HEK293T (cell line): ENCODE measurements at regions not wholly inside any gene's neighbourhood (a gene's known extent, or its start where the extent isn't known, plus 50 kb on each side); places are given as distances from the start of the nearest gene placed in this dataset.

Experiments used
- CTCF ChIA-PET: fragments of 350-600 bp; formaldehyde crosslinking; extraction: SDS; loops from one replicate; lab custom pipeline; 2021; ENCODE audit warnings: antibody characterized with exemption, inconsistent platforms; lab: Yijun Ruan, JAX
- POLR2A ChIA-PET: fragments of 350-600 bp; formaldehyde crosslinking; extraction: SDS; loops from one replicate; lab custom pipeline; 2020; ENCODE audit warnings: antibody characterized with exemption, inconsistent platforms; lab: Yijun Ruan, JAX
- DNase-seq: peaks from one replicate; pipeline ENCODE4 v3.0.0; 2012; ENCODE audit warnings: mixed read lengths; ENCODE audit errors: extremely low spot score
- ARNT ChIP-seq: fragments of 450-650 bp; IDR thresholded peaks from 2 replicates; pipeline ENCODE4 v1.6.1; 2017; ENCODE audit warnings: mild to moderate bottlenecking
- BHLHE40 ChIP-seq: fragments of 450-650 bp; IDR thresholded peaks from 2 replicates; pipeline ENCODE4 v1.6.1; 2016; ENCODE audit warnings: mild to moderate bottlenecking, moderate library complexity, borderline replicate concordance
- CTBP1 ChIP-seq: fragments of 450-650 bp; IDR thresholded peaks from 2 replicates; pipeline ENCODE4 v1.6.1; 2016; ENCODE audit warnings: borderline replicate concordance
- ELF4 ChIP-seq: fragments of 450-650 bp; IDR thresholded peaks from 2 replicates; pipeline ENCODE4 v1.6.1; 2017; ENCODE audit warnings: antibody characterized with exemption
- FOXA1 ChIP-seq: fragments of 450-650 bp; IDR thresholded peaks from 2 replicates; pipeline ENCODE4 v1.6.1; 2016; ENCODE audit warnings: mild to moderate bottlenecking
- FOXK2 ChIP-seq: fragments of 450-650 bp; IDR thresholded peaks from 2 replicates; pipeline ENCODE4 v1.6.1; 2016; ENCODE audit warnings: mild to moderate bottlenecking
- FOXM1 ChIP-seq: fragments of 450-650 bp; IDR thresholded peaks from 2 replicates; pipeline ENCODE4 v1.6.1; 2017; ENCODE audit warnings: mild to moderate bottlenecking, borderline replicate concordance
- HDGF ChIP-seq: fragments of 450-650 bp; IDR thresholded peaks from 2 replicates; pipeline ENCODE4 v1.6.1; 2017; ENCODE audit warnings: antibody characterized with exemption, borderline replicate concordance
- L3MBTL2 ChIP-seq: fragments of 450-650 bp; conservative IDR thresholded peaks from 2 replicates; pipeline ENCODE4 v1.6.1; 2016; ENCODE audit warnings: mild to moderate bottlenecking
- LEF1 ChIP-seq: fragments of 450-650 bp; IDR thresholded peaks from 2 replicates; pipeline ENCODE4 v1.6.1; 2017; ENCODE audit warnings: mild to moderate bottlenecking, borderline replicate concordance
- NFRKB ChIP-seq: fragments of 450-650 bp; IDR thresholded peaks from 2 replicates; pipeline ENCODE4 v1.6.1; 2016; ENCODE audit warnings: mild to moderate bottlenecking, moderate library complexity
- SP1 ChIP-seq: fragments of 450-650 bp; IDR thresholded peaks from 2 replicates; pipeline ENCODE4 v1.6.1; 2017
- SUZ12 ChIP-seq: fragments of 450-650 bp; IDR thresholded peaks from 2 replicates; pipeline ENCODE4 v1.6.1; 2016; ENCODE audit warnings: mild to moderate bottlenecking
- TARDBP ChIP-seq: fragments of 450-650 bp; IDR thresholded peaks from 2 replicates; pipeline ENCODE4 v1.6.1; 2016
- ZNF384 ChIP-seq: fragments of 450-650 bp; IDR thresholded peaks from 2 replicates; pipeline ENCODE4 v1.6.1; 2016
- TF ChIP-seq, protein P1 (sequence below): fragments of 450-650 bp; IDR thresholded peaks from 2 replicates; pipeline ENCODE4 v1.6.1; 2016

GRCh38 chrX:149097786-149098185 is 407.3 kb downstream of the IDS start:
- TF ChIP-seq FOXK2 (no peak), SP1 (no peak), ARNT (no peak), ELF4 (no peak), LEF1 (no peak), L3MBTL2 (no peak), ZNF384 (no peak), TARDBP (no peak), BHLHE40 (no peak), FOXA1 (no peak), CTBP1 (no peak), NFRKB (no peak), HDGF (no peak), SUZ12 (no peak), FOXM1 (no peak)
- TF ChIP-seq, protein P1, sequence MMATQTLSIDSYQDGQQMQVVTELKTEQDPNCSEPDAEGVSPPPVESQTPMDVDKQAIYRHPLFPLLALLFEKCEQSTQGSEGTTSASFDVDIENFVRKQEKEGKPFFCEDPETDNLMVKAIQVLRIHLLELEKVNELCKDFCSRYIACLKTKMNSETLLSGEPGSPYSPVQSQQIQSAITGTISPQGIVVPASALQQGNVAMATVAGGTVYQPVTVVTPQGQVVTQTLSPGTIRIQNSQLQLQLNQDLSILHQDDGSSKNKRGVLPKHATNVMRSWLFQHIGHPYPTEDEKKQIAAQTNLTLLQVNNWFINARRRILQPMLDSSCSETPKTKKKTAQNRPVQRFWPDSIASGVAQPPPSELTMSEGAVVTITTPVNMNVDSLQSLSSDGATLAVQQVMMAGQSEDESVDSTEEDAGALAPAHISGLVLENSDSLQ: no peak
- no peak for DNase-seq
- ChIA-PET CTCF (no interaction called here), POLR2A (no interaction called here)

DNA sequence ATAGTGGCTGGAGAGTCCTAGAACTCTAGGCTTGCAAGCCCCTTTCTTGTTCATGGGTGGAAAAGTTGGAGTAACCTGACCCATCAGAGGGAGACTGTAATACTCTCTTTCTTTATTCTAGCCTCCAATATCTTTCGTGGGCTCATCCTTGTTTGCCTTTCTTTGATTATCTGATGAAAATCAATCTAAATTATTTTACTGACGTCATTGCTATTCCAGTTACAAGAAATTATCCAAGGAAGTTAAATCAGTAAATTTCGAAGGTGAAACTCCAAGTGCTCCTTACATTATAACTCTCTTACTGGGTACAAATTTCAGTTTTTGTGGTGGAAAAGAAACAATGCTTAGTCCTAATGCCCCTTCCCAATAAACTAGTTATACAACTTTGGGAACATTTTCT is 412.9 kb downstream of the IDS start:
- CTCF ChIA-PET: no interaction called here
- TF ChIP-seq FOXM1: no peak
- TF ChIP-seq FOXK2: no peak
- no peak for TF ChIP-seq NFRKB
- POLR2A ChIA-PET: no interaction called here
- no peak for DNase-seq

DNA sequence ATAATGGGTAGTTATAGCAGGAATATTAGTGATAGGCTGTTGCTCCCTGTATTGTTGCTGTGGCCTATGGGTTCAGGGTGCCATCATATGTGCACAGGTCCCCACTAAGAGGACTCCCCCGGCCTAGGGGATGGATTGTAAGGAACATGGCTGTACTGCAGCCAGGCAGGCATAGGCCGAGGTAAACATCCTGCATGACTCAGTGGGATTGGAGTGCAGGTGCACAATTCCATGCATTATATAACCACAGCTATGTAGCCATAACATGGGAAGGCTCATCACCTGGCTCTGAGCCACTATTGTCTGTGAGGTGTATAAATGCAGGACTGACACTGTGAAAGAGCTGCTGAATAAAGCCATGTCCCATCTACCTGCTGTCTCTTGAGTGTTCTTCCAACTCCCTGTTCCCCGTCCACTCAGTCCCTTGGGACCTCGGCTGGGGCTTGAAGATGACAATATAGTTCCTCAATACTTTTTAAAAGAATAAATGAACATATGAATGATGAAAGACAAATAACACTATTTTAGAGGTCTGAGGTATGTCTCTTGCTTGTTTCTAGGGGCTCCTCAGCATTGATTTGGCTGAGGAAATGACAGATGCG is 425.2 kb downstream of the IDS start:
- TF ChIP-seq LEF1 (no peak), ARNT (no peak), BHLHE40 (no peak)
- DNase-seq: no peak
- POLR2A ChIA-PET: no interaction called here
- CTCF ChIA-PET: no interaction called here

DNA sequence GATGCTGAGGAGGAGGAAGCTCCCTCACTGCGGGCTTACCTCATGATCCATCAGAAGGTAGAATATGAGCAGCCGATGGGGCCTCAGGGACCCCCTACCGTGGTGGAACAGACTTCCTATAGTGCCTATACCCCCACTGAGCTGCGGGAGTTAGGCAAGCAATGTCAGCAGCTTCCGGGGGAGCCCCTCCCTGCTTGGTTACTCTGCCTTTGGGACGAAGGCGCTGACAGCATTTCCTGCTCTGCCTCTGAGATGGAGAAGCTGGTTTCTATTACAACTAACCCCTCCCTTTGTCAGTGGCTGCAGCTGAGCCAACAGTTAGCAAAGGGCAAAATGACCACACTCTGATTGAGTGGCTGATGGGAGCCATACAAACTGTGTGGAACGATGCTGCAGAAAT is 430.7 kb downstream of the IDS start:
- ChIA-PET POLR2A (no interaction called here), CTCF (no interaction called here)
- no peak for TF ChIP-seq ELF4
- TF ChIP-seq FOXK2: no peak
- no peak for TF ChIP-seq FOXM1
- TF ChIP-seq SUZ12: no peak
- TF ChIP-seq FOXA1: no peak
- TF ChIP-seq, protein P1: no peak
- no peak for TF ChIP-seq HDGF
- TF ChIP-seq ARNT: no peak
- no peak for TF ChIP-seq NFRKB
- TF ChIP-seq ZNF384: no peak
- no peak for TF ChIP-seq L3MBTL2
- no peak for TF ChIP-seq TARDBP
- no peak for TF ChIP-seq BHLHE40
- no peak for TF ChIP-seq CTBP1
- no peak for TF ChIP-seq SP1
- TF ChIP-seq LEF1: no peak
- no peak for DNase-seq

DNA sequence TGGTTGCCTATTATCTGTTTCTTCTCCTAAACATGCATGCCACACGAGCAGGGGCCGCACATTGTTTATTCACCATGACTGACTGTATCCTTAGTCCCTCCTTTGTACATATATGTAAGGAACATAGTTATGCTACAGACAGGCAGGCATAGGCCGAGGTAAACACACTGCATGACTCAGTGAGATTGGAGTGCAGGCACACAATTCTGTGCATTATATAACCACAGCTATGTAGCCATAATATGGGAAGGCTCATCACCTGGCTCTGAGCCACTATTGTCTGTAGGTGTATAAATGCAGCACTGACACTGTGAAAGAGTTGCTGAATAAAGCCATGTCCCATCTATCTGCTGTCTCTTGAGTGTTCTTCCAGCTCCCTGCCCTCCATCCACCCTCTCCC is 431.6 kb downstream of the IDS start:
- ChIA-PET POLR2A (no interaction called here), CTCF (no interaction called here)
- TF ChIP-seq NFRKB: no peak
- TF ChIP-seq ELF4: no peak
- no peak for TF ChIP-seq CTBP1
- no peak for TF ChIP-seq TARDBP
- TF ChIP-seq ARNT: no peak
- no peak for TF ChIP-seq HDGF
- no peak for TF ChIP-seq SP1
- no peak for TF ChIP-seq FOXA1
- no peak for DNase-seq

DNA sequence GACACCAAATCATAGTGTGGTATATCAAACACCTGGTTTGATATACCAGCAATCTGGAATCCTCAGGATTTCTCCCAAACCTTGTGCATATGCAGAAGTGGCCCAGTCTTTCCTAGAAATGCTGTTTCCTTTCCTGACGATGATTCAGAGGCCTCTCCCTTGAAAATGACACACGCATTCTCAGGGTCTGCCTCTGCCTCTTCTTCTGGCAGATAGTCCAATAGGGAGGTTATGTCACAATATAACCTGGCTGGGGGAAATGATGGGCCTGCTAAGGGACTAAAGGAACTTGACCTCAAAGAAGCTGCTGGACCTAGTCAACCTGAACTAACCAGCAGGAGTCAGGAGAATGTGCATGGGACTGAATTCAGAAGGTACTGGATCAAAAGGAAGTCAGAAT is 435.2 kb downstream of the IDS start:
- TF ChIP-seq FOXM1 (no peak), ARNT (no peak), ELF4 (no peak)
- POLR2A ChIA-PET: no interaction called here
- no peak for DNase-seq
- CTCF ChIA-PET: no interaction called here

DNA sequence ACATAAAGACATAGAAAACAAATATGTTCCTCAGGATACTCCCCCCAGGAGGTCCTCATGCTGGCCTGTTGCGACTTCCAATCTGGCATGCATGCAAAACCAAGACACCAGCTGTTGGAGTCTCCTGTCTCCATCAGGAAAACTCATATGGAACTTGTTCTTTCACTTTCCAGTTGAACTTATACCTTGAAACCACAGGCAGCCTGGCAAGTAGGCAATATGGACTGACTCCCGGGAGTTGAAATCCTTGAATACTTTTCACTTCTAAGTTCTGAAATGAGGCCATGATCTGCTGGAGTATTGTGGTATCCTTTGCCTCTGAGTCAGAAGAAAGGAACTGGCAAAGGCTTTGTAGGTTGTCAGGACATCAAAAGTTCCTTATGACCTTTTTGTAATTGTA is 444.2 kb downstream of the IDS start:
- no peak for TF ChIP-seq TARDBP
- TF ChIP-seq CTBP1: no peak
- no peak for TF ChIP-seq NFRKB
- no peak for TF ChIP-seq SP1
- TF ChIP-seq, protein P1: no peak
- TF ChIP-seq SUZ12: no peak
- no peak for DNase-seq
- CTCF ChIA-PET: no interaction called here
- POLR2A ChIA-PET: no interaction called here
